HepG2 (cell line): ENCODE measurements at regions not wholly inside any gene's neighbourhood (a gene's known extent, or its start where the extent isn't known, plus 50 kb on each side); places are given as distances from the start of the nearest gene placed in this dataset.
A peak's percentile ranks its signal among the peaks of the same experiment; 100 is the strongest.

ENCODE experiments used
- ATAC-seq: fragments of 200-7000 bp; cut with Tn5 transposase; 3 replicates; pipeline ENCODE4 v1.9.1; 2020; ENCODE audit warnings: mild to moderate bottlenecking, moderate library complexity
- BruUV-seq: library from RNA; stranded (reverse); fragments of 400-500 nt; replicated peaks from 2 replicates; lab custom pipeline; 2021; lab: Mats Ljungman, UMichigan
- CTCF ChIA-PET: fragments of 300-600 bp; formaldehyde crosslinking; extraction: SDS; loops from one replicate; lab custom pipeline; 2021; ENCODE audit warnings: low total read pairs, inconsistent platforms, low intra/inter-chr PET ratio; lab: Yijun Ruan, JAX
- POLR2A ChIA-PET: fragments of 350-600 bp; sonication (Branson Sonifier 250); formaldehyde crosslinking; loops from one replicate; lab custom pipeline; 2020; ENCODE audit warnings: antibody characterized with exemption, inconsistent platforms; lab: Yijun Ruan, JAX
- DNase-seq: peaks from one replicate; pipeline ENCODE4 v3.0.0-alpha.2; 2015; ENCODE audit warnings: low spot score
- FAIRE-seq: peaks from 3 replicates; lab custom pipeline; 2011; peaks lifted over from hg19 to GRCh38; lab: Jason Lieb, UNC
- H2AFZ ChIP-seq: one replicate; pipeline ENCODE4 v1.6.1; 2011; ENCODE audit warnings: low read length, inconsistent platforms
- H3K27ac ChIP-seq: fragments of 300-600 bp; 3 replicates; pipeline ENCODE4 v1.8.0; 2011; ENCODE audit warnings: mixed run types, mild to moderate bottlenecking, mixed read lengths, low read length, inconsistent platforms; ENCODE audit not compliant: insufficient read depth; ENCODE audit errors: extremely low read length
- H3K27me3 ChIP-seq, 2 experiments: fragments of 200-600 bp in 1 of 2; 2 replicates in 1 of 2; 3 replicates in 1 of 2; pipeline versions ENCODE4 v1.6.0 to v1.8.0; 2011; ENCODE audit warnings: low read length in 2 of 2, mild to moderate bottlenecking in 2 of 2, moderate library complexity in 2 of 2, inconsistent platforms in 1 of 2; ENCODE audit not compliant: insufficient read depth in 2 of 2, control insufficient read depth in 1 of 2
- H3K36me3 ChIP-seq, 2 experiments: fragments of 200-600 bp in 1 of 2; replicated peaks in 1 of 2; 2 replicates in 1 of 2; 3 replicates in 1 of 2; pipeline versions ENCODE4 v1.5.1 to v1.8.0; 2011; ENCODE audit warnings: low read length in 2 of 2, inconsistent platforms in 1 of 2; ENCODE audit not compliant: insufficient read depth in 2 of 2, control insufficient read depth in 1 of 2
- H3K4me1 ChIP-seq: 2 replicates; pipeline ENCODE4 v1.5.1; 2012; ENCODE audit warnings: low read length, inconsistent platforms; ENCODE audit not compliant: insufficient read depth
- H3K4me2 ChIP-seq: 2 replicates; pipeline ENCODE4 v1.6.0; 2011; ENCODE audit warnings: low read depth, low read length, inconsistent platforms
- H3K4me3 ChIP-seq, 3 experiments: fragments of 200-600 bp in 1 of 3; sonication (generic), shearing (Covaris generic) in 1 of 3; replicated peaks in 1 of 3; 2 replicates each; pipeline ENCODE4 v1.5.1; 2011 to 2016; ENCODE audit warnings: low read length in 3 of 3, inconsistent platforms in 2 of 3, low read depth in 2 of 3, mild to moderate bottlenecking in 2 of 3, control low read depth in 1 of 3, mixed read lengths in 1 of 3; ENCODE audit not compliant: insufficient read depth in 1 of 3
- H3K79me2 ChIP-seq: one replicate; pipeline ENCODE4 v1.6.1; 2011; ENCODE audit warnings: low read length, inconsistent platforms; ENCODE audit not compliant: insufficient read depth
- H3K9ac ChIP-seq: 2 replicates; pipeline ENCODE4 v1.6.0; 2011; ENCODE audit warnings: mild to moderate bottlenecking, low read depth, low read length, inconsistent platforms; ENCODE audit not compliant: insufficient read depth
- H3K9me3 ChIP-seq: 2 replicates; pipeline ENCODE4 v1.5.1; 2012; ENCODE audit warnings: mild to moderate bottlenecking, low read length
- H4K20me1 ChIP-seq: 2 replicates; pipeline ENCODE4 v1.6.0; 2011; ENCODE audit warnings: inconsistent platforms, mild to moderate bottlenecking, low read length, moderate library complexity; ENCODE audit not compliant: insufficient read depth
- LCORL ChIP-seq, 2 experiments: fragments of 450-650 bp in 1 of 2; sonication (generic) in 1 of 2; formaldehyde crosslinking in 1 of 2; IDR thresholded peaks; 2 replicates each; pipeline versions ENCODE4 v1.5.0 to v1.6.1; 2017 to 2020; ENCODE audit warnings: antibody characterized with exemption in 1 of 2, missing genetic modification reagents in 1 of 2
- ZNF101 ChIP-seq: sonication (generic); formaldehyde crosslinking; IDR thresholded peaks from 2 replicates; pipeline ENCODE4 v1.4.0; 2020; ENCODE audit warnings: mild to moderate bottlenecking, low read depth, missing genetic modification reagents, borderline replicate concordance
- ZNF773 ChIP-seq: sonication (generic); formaldehyde crosslinking; IDR thresholded peaks from 2 replicates; pipeline ENCODE4 v1.4.0; 2020; ENCODE audit warnings: missing genetic modification reagents, borderline replicate concordance
- ZNF883 ChIP-seq: sonication (generic); formaldehyde crosslinking; IDR thresholded peaks from 2 replicates; pipeline ENCODE4 v1.5.1; 2020; ENCODE audit warnings: mild to moderate bottlenecking, missing genetic modification reagents; ENCODE audit errors: not compliant biosample characterization
- WGBS: methylation state at CpG from one replicate; pipeline ENCODE4 v1.1.6; 2017; ENCODE audit warnings: low lambda C conversion rate; 5-methylcytosine and 5-hydroxymethylcytosine counted together
- in situ Hi-C: cut with HindIII; loops from 2 replicates; pipeline ENCODE4 v1.10.0; 2017; ENCODE audit warnings: low pct_unique_long_range_greater_than_20kb; ENCODE audit not compliant: extremely low pct_ligation_motif_present
- intact Hi-C: fragments of 100-400 bp; cut with micrococcal nuclease; formaldehyde crosslinking; loops from one replicate; pipeline ENCODE4 v1.10.0; 2022; ENCODE audit not compliant: unreplicated experiment
- TF ChIP-seq, protein P1 (sequence below): sonication (generic); formaldehyde crosslinking; IDR thresholded peaks from 2 replicates; pipeline ENCODE4 v1.8.0; 2022; ENCODE audit warnings: mild to moderate bottlenecking, missing genetic modification reagents, moderate library complexity

DNA sequence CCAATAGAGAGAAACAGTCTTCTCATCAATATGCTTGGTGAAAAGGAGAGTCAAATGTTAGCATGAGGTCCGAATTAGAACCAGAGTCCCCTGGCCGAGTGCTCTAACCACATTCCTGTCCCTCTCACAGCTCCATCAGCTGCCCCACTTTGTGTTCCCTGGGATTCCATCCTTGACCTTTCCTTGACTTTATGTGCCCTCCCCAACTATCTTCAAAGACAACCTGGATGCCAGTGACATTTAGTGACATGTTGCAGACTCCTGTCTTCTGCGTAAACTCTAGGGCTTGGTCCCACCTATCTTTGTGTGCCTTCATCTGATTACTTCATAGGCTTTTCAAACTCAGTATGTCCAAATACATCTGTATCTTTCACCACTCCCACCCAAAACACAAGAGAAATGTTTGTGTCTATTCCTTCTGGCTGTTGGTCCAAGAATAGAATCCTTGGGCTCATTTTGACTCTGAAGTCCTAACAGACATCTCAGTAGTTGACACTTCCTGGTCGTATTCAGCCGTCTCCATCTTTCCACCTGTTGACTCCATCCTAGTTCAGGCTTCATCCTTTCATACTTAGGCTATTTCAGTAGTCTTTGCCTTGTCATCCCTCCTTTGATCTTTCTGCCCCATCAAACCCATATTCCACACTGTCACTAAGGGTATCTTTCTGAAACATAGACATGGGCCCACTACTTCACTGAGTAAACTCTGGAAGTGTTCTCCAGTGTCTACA, 101.4 kb upstream of the CD180 start:
- DNase-seq (no peak), ATAC-seq (no peak), FAIRE-seq (no peak)
- in situ Hi-C loops = no loop called here
- H3K79me2 ChIP-seq = no peaks in the 10 kb centered on the region
- POLR2A ChIA-PET = no interaction called here
- 34% methylated on average over 5 of the region's 5 CpGs for WGBS
- H3K4me1 ChIP-seq = no peaks in the 10 kb centered on the region
- CTCF ChIA-PET = no interaction called here
- no peak overlapping the region for H2AFZ ChIP-seq
- no peak overlapping the region for H3K27ac ChIP-seq
- H3K4me3 ChIP-seq = no peak overlapping the region
- no TSS peak for BruUV-seq
- H3K27me3 ChIP-seq = no peaks in the 10 kb centered on the region; a peak in 1 of 5 replicates
- intact Hi-C loops = no loop called here
- H3K9me3 ChIP-seq = no peaks in the 10 kb centered on the region
- no peaks in the 10 kb centered on the region for H4K20me1 ChIP-seq
- no peak overlapping the region for H3K4me2 ChIP-seq
- TF ChIP-seq, protein P1, sequence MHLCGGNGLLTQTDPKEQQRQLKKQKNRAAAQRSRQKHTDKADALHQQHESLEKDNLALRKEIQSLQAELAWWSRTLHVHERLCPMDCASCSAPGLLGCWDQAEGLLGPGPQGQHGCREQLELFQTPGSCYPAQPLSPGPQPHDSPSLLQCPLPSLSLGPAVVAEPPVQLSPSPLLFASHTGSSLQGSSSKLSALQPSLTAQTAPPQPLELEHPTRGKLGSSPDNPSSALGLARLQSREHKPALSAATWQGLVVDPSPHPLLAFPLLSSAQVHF (CRISPR knock-in tag) = no peak
- TF ChIP-seq ZNF773 (CRISPR knock-in tag) (no peak), ZNF101 (no peak)
- no peak overlapping the region for H3K9ac ChIP-seq
- no peaks in the 10 kb centered on the region for H3K36me3 ChIP-seq

- Histone ChIP-seq H3K9ac (no peak overlapping the region), H3K9me3 (no peaks in the 10 kb centered on the region), H2AFZ (no peak overlapping the region), H3K27ac (no peak overlapping the region), H3K4me2 (no peak overlapping the region), H3K36me3 (no peaks in the 10 kb centered on the region), H3K27me3 (no peaks in the 10 kb centered on the region; a peak in 1 of 5 replicates), H3K4me3 (no peak overlapping the region), H4K20me1 (no peaks in the 10 kb centered on the region), H3K79me2 (no peaks in the 10 kb centered on the region), H3K4me1 (no peaks in the 10 kb centered on the region)
- ChIA-PET CTCF (no interaction called here), POLR2A (no interaction called here)
- no TSS peak for BruUV-seq
- DNase-seq (no peak), FAIRE-seq (no peak), ATAC-seq (no peak)
- WGBS = 0% methylated on average over 4 of the region's 4 CpGs
- intact Hi-C loops (no loop called here), in situ Hi-C loops (no loop called here)
- peak; percentile 87 for TF ChIP-seq LCORL (IDR thresholded peaks at IDR 0.05)
- no peak for TF ChIP-seq LCORL (CRISPR knock-in tag; IDR thresholded peaks at IDR 0.05)
- no peak for TF ChIP-seq ZNF883 (CRISPR knock-in tag)
Measured at GRCh38 chr5:67297376-67297775, 100.8 kb upstream of the CD180 start.
